Stimulated activated CD4-positive, alpha-beta T cell treated with anti-CD3 and anti-CD28 coated beads, Interleukin-4, amount 100 ng/mL, for 24 hours (primary cell): ENCODE measurements at regions not wholly inside any gene's neighbourhood (a gene's known extent, or its start where the extent isn't known, plus 50 kb on each side); places are given as distances from the start of the nearest gene placed in this dataset.

Source experiments
- DNase-seq: peaks from one replicate; pipeline ENCODE4 v3.0.0-alpha.2; 2020

- DNase-seq = no peak
Observed at GRCh38 chr2:129905664-129906081, 73.8 kb upstream of the RAB6C start.

GRCh38 chr2:129906139-129906860, 73.2 kb upstream of the RAB6C start:
- DNase-seq = no peak

- no peak for DNase-seq
Observed at GRCh38 chr2:129906861-129907235, 72.6 kb upstream of the RAB6C start.

- DNase-seq = no peak
Observed at GRCh38 chr2:129907256-129907998, 72.0 kb upstream of the RAB6C start.

GRCh38 chr2:129908721-129909373, 70.6 kb upstream of the RAB6C start:
- DNase-seq = no peak

GRCh38 chr2:129909651-129910418, 69.6 kb upstream of the RAB6C start:
- no peak for DNase-seq

- DNase-seq = no peak
Observed at GRCh38 chr2:129910446-129911362, 68.8 kb upstream of the RAB6C start.

- no peak for DNase-seq
Observed at GRCh38 chr2:129911363-129912065, 68.0 kb upstream of the RAB6C start.

GRCh38 chr2:129912066-129912820, 67.2 kb upstream of the RAB6C start:
- DNase-seq = no peak

- DNase-seq = no peak
Observed at GRCh38 chr2:129912871-129913694, 66.4 kb upstream of the RAB6C start.

- DNase-seq = no peak
Observed at GRCh38 chr2:129913695-129914495, 65.6 kb upstream of the RAB6C start.

GRCh38 chr2:129914538-129915302, 64.7 kb upstream of the RAB6C start:
- no peak for DNase-seq

GRCh38 chr2:129915303-129915840, 64.1 kb upstream of the RAB6C start:
- DNase-seq = no peak

GRCh38 chr2:129918604-129919003, 60.9 kb upstream of the RAB6C start:
- no peak for DNase-seq

GRCh38 chr2:129922571-129923264, 56.7 kb upstream of the RAB6C start:
- no peak for DNase-seq

GRCh38 chr2:129923265-129924091, 56.0 kb upstream of the RAB6C start:
- no peak for DNase-seq
